HAP-1 (cell line): ENCODE measurements at regions not wholly inside any gene's neighbourhood (a gene's known extent, or its start where the extent isn't known, plus 50 kb on each side); places are given as distances from the start of the nearest gene placed in this dataset.
"Not testable (repeated sequence)": the region's sequence is repeated elsewhere in the genome, so short reads cannot be mapped to it uniquely, and the experiment has no call there.

ENCODE experiments used
- DNase-seq, 2 experiments: peaks; one replicate each; pipeline ENCODE4 v3.0.0-alpha.2; 2016 to 2020; ENCODE audit warnings: low spot score in 2 of 2
- H3K27me3 ChIP-seq: fragments of 250-450 bp; sonication (Bioruptor Pico); 2 replicates; pipeline ENCODE4 v1.5.1; 2020; ENCODE audit warnings: low read depth, mild to moderate bottlenecking, moderate library complexity
- H3K36me3 ChIP-seq: fragments of 250-450 bp; sonication (Bioruptor Pico); replicated peaks from 2 replicates; pipeline ENCODE4 v1.5.1; 2020; ENCODE audit warnings: mild to moderate bottlenecking
- H3K4me1 ChIP-seq: fragments of 250-450 bp; sonication (Bioruptor Pico); 2 replicates; pipeline ENCODE4 v1.5.1; 2020; ENCODE audit warnings: mild to moderate bottlenecking
- H3K4me3 ChIP-seq: fragments of 250-450 bp; sonication (Bioruptor Pico); 2 replicates; pipeline ENCODE4 v1.5.1; 2020; ENCODE audit warnings: mild to moderate bottlenecking, moderate library complexity
- H3K9me3 ChIP-seq: fragments of 250-450 bp; sonication (Bioruptor Pico); 2 replicates; pipeline ENCODE4 v1.5.1; 2020; ENCODE audit warnings: mild to moderate bottlenecking, moderate library complexity
- in situ Hi-C: fragments of 300-500 bp; cut with MboI; formaldehyde crosslinking; loops from 3 replicates; pipeline ENCODE4 v1.14.3; 2020; ENCODE audit warnings: low sequenced_read_pairs, inconsistent platforms, mixed read lengths

DNA sequence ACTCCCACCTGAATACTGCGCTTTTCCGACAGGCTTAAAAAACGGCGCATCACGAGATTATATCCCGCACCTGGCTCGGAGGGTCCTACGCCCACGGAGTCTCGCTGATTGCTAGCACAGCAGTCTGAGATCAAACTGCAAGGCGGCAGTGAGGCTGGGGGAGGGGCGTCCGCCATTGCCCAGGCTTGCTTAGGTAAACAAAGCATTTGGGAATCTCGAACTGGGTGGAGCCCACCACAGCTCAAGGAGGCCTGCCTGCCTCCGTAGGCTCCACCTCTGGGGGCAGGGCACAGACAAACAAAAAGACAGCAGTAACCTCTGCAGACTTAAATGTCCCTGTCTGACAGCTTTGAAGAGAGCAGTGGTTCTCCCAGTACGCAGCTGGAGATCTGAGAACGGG lies 976.2 kb upstream of the TMEFF2 start:
- H3K4me1 ChIP-seq, H3K36me3 ChIP-seq, in situ Hi-C loops, H3K4me3 ChIP-seq, DNase-seq, H3K27me3 ChIP-seq, H3K9me3 ChIP-seq: not testable (repeated sequence)

DNA sequence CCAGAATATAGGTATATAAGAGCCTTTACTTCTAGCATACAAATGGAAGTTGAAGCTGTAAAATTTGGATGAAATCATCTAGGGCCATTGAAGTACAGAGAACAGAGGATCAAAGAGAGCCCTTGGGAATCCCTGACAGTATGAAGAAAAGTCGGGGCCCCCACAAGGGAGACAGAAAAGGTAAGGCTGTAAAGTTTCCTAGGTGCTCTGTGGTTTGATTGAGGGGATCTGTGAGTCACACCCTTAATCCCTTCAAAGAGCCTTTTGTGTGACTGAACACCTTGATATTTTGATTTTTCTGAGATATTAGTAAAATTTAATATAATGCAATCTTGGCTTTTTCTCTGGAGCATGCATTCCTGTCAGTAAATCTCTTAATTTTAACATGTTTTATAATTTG lies 961.7 kb upstream of the TMEFF2 start:
- no peaks in the 10 kb centered on the region for H3K4me1 ChIP-seq
- no peak for DNase-seq
- in situ Hi-C loops = no loop called here
- no peaks in the 10 kb centered on the region for H3K9me3 ChIP-seq
- no peaks in the 10 kb centered on the region for H3K36me3 ChIP-seq
- no peaks in the 10 kb centered on the region for H3K27me3 ChIP-seq
- no peak overlapping the region for H3K4me3 ChIP-seq

DNA sequence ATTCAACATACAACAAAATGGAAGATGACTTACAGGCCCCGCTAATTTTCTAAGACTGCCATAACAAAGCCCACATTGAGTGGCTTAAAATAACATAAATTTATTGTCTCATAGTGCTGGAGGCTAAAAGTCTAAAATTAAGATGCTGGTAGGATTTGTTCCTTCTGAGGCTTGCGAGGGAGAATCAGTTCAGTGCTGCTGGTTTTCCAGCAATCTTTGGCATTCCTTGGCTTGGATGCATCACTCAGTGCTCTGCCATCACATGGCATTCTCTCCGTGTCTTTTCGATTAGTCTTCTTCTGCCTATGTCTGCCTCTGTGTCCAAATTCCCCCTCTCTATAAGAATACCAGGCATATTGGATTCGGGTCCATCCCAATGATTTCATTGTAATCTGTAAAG lies 959.3 kb upstream of the TMEFF2 start:
- Histone ChIP-seq H3K9me3 (no peaks in the 10 kb centered on the region), H3K36me3 (no peaks in the 10 kb centered on the region), H3K27me3 (no peaks in the 10 kb centered on the region), H3K4me1 (no peaks in the 10 kb centered on the region), H3K4me3 (no peak overlapping the region)
- no peak for DNase-seq
- in situ Hi-C loops = no loop called here

DNA sequence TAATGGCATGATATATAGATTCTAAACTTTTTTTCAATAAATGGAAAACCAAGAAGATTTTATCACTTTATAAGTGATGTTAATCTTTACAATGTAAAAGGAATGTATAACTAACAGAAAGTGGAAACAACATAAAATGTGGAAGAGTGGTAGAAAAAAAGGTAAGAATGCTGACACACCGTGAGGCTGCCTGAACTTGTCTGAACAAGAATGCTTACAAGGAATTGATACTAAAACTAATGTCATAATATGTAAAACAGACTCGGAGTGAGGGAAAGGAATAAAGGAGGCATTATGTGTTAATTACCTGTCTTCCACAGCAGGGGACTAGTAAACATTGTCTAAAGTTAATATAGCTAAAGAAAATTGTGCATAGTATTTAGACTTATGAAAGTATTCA lies 958.8 kb upstream of the TMEFF2 start:
- no peaks in the 10 kb centered on the region for H3K36me3 ChIP-seq
- H3K27me3 ChIP-seq = no peaks in the 10 kb centered on the region
- in situ Hi-C loops = no loop called here
- no peak overlapping the region for H3K4me3 ChIP-seq
- H3K4me1 ChIP-seq = no peaks in the 10 kb centered on the region
- no peak for DNase-seq
- H3K9me3 ChIP-seq = no peaks in the 10 kb centered on the region

DNA sequence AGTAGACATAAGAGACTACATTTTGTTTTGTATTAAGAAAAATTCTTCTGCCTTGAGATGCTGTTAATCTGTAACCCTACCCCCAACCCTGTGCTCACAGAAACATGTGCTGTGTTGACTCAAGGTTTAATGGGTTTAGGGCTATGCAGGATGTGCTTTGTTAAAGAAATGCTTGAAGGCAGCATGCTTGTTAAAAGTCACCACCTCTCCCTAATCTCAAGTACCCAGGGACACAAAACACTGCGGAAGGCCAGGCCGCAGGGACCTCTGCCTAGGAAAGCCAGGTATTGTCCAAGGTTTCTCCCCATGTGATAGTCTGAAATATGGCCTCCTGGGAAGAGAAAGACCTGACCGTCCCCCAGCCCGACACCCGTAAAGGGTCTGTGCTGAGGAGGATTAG lies 947.7 kb upstream of the TMEFF2 start:
- H3K4me3 ChIP-seq, H3K36me3 ChIP-seq, H3K9me3 ChIP-seq, in situ Hi-C loops, H3K27me3 ChIP-seq, H3K4me1 ChIP-seq: not testable (repeated sequence)
- DNase-seq = peak in 1 of 2 experiments; percentile 55

DNA sequence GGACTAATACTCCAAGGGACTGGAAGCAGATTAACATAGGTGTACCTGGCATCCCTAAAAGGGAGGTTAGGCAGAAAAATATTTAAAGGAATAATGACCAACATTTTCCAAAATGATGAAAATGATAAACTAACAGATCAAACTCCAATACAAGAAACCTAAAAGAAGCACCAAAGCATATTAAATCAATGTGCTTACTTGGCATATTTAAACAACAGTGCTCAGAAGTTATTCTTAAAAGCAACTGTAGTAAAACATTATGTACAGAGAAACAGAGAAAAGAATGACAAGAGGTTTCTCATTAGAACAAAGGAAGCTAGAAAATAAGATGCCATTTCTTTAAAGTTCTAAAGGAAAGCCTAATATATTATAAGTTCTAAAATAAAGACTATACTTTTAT lies 947.3 kb upstream of the TMEFF2 start:
- DNase-seq = no peak
- H3K36me3 ChIP-seq = no peaks in the 10 kb centered on the region
- in situ Hi-C loops = no loop called here
- H3K27me3 ChIP-seq = no peaks in the 10 kb centered on the region
- no peak overlapping the region for H3K4me3 ChIP-seq
- no peaks in the 10 kb centered on the region for H3K4me1 ChIP-seq
- H3K9me3 ChIP-seq = no peaks in the 10 kb centered on the region

DNA sequence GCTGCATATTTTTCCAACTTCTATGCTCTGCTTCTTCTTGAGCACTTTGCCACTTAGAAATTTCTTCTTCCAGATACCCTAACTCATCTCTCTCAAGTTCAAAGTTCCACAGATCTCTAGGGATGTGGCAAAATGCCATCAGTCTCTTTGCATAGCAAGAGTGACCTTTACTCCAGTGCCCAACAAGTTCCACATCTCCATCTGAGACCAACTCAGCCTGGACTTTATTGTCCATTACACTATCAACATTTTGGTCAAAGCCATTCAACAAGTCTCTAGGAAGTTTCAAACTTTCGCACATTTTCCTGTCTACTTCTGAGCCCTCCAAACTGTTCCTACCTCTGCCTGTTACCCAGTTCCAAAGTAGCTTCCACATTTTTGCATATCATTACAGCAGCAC lies 946.2 kb upstream of the TMEFF2 start:
- H3K27me3 ChIP-seq, H3K4me1 ChIP-seq, H3K9me3 ChIP-seq, in situ Hi-C loops, DNase-seq, H3K4me3 ChIP-seq, H3K36me3 ChIP-seq: not testable (repeated sequence)

DNA sequence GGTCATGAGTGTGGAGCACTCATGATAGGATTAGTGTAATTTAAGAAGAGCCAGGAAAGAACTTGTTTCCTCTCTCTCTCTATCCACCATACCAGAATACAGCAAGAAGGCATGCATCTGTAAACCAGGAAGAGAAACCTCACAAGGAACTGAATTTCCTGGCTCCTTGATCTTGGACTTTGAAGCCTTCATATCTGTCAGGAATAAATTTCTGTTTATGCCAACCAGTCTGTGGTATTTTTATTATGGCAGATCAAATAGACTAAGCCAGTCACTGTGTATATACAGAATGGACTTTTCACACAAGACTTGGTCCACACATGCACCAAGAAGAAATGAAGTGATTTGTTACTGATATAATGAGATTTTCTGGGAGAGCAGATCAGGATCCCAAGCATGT lies 930.1 kb upstream of the TMEFF2 start:
- Histone ChIP-seq H3K4me1 (no peaks in the 10 kb centered on the region), H3K27me3 (no peaks in the 10 kb centered on the region), H3K4me3 (no peak overlapping the region), H3K36me3 (no peaks in the 10 kb centered on the region), H3K9me3 (no peaks in the 10 kb centered on the region)
- no peak for DNase-seq
- in situ Hi-C loops = no loop called here

DNA sequence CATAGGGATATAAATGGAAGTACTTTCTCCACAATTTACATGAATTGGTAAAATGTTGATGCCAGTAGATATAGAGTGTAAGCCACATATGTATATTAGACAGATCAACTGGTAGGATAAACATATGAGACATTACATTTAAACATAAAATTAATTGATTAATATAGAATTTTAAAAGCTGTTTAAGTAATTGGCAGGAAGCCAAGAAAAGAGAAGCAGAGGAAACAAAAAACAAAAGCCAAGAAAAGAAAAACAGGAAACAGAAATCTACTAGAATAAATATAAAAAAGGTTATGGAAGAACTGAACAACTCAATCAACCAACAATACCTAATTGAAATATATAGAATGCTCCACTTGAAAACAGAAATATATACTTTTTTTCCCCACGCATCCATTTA lies 920.1 kb upstream of the TMEFF2 start:
- no peaks in the 10 kb centered on the region for H3K4me1 ChIP-seq
- H3K27me3 ChIP-seq = no peaks in the 10 kb centered on the region
- H3K4me3 ChIP-seq = no peak overlapping the region
- DNase-seq = no peak
- in situ Hi-C loops = no loop called here
- H3K9me3 ChIP-seq = no peaks in the 10 kb centered on the region
- no peaks in the 10 kb centered on the region for H3K36me3 ChIP-seq

DNA sequence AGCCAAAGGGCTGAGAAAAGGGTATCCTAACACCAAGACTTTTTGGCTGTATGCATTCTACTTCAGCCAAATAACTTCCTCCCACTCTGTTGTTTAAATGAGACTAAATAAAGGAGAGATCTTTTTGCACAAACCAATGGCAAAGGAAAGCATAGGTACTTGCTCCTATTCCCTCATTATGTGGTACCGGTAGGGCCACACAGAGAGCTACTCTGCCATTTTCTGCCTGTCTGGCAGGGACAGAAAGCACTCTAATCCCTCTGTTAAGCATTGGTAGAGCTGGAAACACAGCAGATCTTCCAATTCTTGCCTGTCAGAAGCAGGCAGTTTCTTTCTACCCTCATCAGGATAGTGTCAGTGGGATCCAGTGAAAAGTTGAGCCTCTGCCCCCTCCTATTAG lies 918.3 kb upstream of the TMEFF2 start:
- Histone ChIP-seq H3K4me1 (no peaks in the 10 kb centered on the region), H3K9me3 (no peaks in the 10 kb centered on the region), H3K4me3 (no peak overlapping the region), H3K27me3 (no peaks in the 10 kb centered on the region), H3K36me3 (no peaks in the 10 kb centered on the region)
- in situ Hi-C loops = no loop called here
- no peak for DNase-seq

DNA sequence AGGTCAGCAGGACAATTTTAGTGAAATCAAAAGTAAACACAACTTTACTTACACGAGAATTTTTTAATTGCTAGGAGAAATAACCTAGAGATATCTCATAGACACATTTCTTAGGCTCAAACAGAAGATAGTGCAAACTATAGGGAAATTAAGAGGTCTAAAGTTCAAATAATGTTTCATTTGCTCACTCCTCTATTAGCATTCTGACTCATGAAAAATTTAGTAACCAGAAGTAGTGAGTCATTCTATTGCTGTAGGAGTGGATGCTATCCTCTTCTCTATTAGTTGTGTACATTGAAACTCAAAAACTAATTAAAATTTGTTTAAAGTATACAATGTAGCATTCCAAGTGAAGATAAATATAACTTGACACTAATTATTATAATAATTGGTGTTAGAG lies 908.3 kb upstream of the TMEFF2 start:
- Histone ChIP-seq H3K36me3 (no peaks in the 10 kb centered on the region), H3K9me3 (no peaks in the 10 kb centered on the region), H3K4me3 (no peak overlapping the region), H3K27me3 (no peaks in the 10 kb centered on the region), H3K4me1 (no peaks in the 10 kb centered on the region)
- in situ Hi-C loops = no loop called here
- no peak for DNase-seq

DNA sequence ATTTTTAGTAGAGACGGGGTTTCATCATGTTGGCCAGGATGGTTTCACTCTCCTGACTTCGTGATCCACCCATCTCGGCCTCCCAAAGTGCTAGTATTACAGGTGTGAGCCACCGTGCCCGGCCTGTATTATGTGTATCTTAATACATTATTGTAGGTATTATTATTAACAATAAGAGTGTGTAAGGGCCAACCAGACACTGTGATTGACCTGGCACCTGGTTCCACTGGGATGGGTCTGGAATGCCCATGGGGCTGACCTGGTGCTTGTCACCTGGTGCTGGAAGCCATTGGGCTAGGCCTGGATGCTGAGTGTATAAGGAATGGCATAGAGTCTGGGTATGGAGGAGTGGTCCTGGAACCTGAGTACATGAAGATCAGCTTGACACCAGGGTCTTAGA lies 906.9 kb upstream of the TMEFF2 start:
- H3K4me3 ChIP-seq = no peak overlapping the region
- no peaks in the 10 kb centered on the region for H3K27me3 ChIP-seq
- DNase-seq = no peak
- in situ Hi-C loops = no loop called here
- no peaks in the 10 kb centered on the region for H3K36me3 ChIP-seq
- H3K9me3 ChIP-seq = no peaks in the 10 kb centered on the region
- no peaks in the 10 kb centered on the region for H3K4me1 ChIP-seq

DNA sequence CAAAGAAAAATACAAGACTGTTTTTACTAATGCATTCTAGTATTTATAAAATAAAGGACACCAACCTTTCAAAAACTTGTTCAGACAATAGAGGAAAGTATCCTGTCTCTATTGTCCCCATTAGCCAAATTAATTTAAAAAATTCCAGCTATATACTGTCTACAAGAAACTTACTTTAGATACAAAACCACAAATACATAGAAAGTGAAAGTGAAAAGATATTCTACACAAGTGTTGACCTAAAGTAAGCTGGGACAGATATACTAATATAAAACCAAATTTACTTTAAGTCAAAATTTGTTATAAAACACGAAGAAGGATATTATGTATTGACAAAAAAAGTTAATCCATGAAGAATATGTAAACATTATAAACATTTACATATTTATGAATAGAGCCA lies 893.3 kb upstream of the TMEFF2 start:
- H3K27me3 ChIP-seq = no peaks in the 10 kb centered on the region
- H3K4me3 ChIP-seq = no peak overlapping the region
- DNase-seq = no peak
- H3K36me3 ChIP-seq = no peaks in the 10 kb centered on the region
- in situ Hi-C loops = no loop called here
- no peaks in the 10 kb centered on the region for H3K9me3 ChIP-seq
- no peaks in the 10 kb centered on the region for H3K4me1 ChIP-seq

DNA sequence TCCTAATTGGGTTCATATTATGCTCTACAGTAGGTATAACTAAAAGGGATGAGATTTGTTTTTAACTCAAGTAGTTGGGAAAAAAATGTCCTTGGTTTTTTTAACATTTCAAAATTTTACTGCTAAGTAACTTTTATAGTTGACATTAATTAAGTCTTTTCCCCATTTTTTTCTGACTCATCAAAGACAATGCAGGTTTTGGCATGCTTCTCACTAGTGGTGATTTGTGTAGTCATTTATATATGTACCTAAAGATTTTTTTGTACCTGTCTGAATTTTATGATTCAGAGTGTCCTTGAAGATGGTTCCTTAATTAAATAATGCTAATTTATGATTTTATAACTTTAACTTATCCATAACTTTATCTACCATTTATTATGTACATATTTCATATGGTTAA lies 882.3 kb upstream of the TMEFF2 start:
- no peaks in the 10 kb centered on the region for H3K27me3 ChIP-seq
- H3K36me3 ChIP-seq = no peaks in the 10 kb centered on the region
- peaks cover 5% of the 10 kb centered on the region for H3K4me1 ChIP-seq
- no peaks in the 10 kb centered on the region for H3K9me3 ChIP-seq
- in situ Hi-C loops = no loop called here
- no peak for DNase-seq
- H3K4me3 ChIP-seq = no peak overlapping the region

DNA sequence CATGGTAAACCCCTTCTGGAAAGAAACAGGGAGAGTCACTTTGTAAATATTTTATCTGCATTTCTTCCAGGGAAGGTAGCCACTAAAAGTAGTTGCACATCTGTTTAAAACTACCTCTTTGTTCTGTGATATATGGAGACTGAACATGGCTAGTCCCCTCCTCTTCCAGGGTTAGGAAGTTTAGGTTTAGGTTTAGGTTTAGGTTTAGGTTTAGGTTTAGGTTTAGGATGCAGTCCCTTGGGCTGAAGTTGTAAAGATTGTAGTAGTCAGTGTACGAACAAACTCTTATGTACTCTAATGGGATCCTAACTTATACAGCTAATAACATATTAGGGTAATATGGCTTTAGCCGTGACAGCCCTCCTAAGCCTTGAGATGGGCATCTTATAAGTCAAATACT lies 880.2 kb upstream of the TMEFF2 start:
- Histone ChIP-seq H3K9me3 (0 out of 2 replicates have a peak, but pooled peaks cover 2% of the 10 kb centered on the region), H3K36me3 (no peaks in the 10 kb centered on the region), H3K4me1 (no peaks in the 10 kb centered on the region), H3K27me3 (no peaks in the 10 kb centered on the region), H3K4me3 (no peak overlapping the region)
- in situ Hi-C loops = no loop called here
- no peak for DNase-seq
